GM19467 (cell line): ENCODE measurements at regions not wholly inside any gene's neighbourhood (a gene's known extent, or its start where the extent isn't known, plus 50 kb on each side); places are given as distances from the start of the nearest gene placed in this dataset.
"Not testable (repeated sequence)": the region's sequence is repeated elsewhere in the genome, so short reads cannot be mapped to it uniquely, and the experiment has no call there.

Experiments used
- ATAC-seq: cut with Tn5 transposase; IDR thresholded peaks from one replicate; pipeline ENCODE4 v1.9.1; 2021; ENCODE audit warnings: mild to moderate bottlenecking, moderate library complexity; ENCODE audit not compliant: unreplicated experiment

DNA sequence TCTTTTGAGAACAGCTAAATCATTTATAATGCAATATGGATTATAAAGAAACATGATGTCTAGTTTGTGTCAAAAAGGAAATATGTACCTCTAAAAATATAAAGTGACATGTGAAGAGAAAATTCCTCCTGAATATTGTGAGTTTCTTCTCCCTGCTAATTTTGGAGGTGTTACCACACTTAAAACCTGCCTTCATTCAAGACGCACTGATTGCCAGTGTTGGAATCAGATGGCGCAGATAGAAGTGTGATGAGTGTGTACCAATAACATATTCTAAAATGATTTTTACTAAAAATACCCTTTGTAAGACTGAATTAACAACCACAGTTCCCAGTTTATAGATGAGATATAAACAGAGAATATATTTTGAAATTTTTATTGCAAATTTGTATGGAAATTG lies 681.8 kb upstream of the LRATD1 start:
- ATAC-seq = no peak

- no peak for ATAC-seq
Measured at GRCh38 chr2:13968811-13969210, 663.7 kb upstream of the LRATD1 start.

DNA sequence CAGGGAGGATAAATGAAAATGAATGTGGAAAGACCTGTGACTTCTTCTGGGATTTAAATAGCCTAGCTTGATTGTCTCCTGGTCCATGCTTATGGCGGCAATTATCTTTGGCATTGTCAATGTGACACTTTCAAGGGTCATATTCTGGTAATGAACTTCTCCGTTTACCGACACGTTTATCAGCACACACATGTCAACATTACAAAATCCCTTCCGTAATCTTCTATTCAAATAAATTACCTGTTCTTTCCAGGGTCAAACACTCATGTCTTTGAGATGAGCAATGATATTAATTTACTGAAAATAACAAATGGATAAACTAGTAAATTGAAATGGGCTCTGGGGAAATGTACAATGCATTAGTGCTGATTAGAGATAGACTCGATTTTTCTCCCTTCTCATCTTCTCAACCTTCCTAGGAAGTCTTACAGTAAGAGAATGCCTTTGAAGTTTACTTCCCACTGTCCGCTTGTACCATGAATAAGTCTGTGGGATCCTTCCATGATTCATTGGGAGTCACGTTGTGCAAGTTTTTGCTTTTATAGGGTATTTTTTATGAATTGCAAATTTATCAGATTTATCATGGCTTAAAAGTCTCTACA lies 646.3 kb upstream of the LRATD1 start:
- ATAC-seq = no peak

DNA sequence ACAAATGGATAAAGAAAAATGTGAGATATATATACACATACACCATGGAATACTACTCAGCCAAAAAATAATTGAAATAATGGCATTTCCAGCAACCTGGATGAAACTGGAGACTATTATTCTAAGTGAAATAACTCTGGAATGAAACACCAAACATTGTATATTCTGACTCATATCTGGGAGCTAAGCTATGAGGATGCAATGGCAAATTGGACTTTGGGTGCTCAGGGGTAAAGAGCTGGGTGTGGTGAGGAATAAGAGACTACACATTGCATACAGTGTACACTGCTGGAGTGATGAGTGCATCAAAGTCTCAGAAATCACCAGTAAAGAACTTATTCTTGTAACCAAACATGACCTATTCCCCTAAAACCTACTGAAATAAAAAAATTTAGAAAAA lies 636.0 kb upstream of the LRATD1 start:
- ATAC-seq = no peak

DNA sequence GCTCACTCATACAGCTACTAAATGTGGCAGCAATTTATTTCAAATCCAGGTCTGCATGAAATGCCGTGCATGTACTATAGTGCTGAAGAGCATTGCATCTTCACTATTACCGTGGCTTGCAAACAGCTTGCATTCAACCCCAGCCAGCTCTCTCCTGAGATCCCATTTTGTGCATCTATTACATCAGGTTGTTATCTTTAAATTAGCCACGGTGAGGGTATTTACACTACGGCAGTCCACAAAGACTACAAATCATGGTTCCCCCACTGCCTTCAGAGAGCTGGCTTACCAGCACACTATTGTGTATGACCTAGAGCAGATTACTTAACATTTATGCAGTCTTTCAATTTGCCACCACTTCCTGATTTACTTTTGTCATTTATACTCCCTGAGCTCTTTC lies 621.3 kb upstream of the LRATD1 start:
- ATAC-seq = no peak

DNA sequence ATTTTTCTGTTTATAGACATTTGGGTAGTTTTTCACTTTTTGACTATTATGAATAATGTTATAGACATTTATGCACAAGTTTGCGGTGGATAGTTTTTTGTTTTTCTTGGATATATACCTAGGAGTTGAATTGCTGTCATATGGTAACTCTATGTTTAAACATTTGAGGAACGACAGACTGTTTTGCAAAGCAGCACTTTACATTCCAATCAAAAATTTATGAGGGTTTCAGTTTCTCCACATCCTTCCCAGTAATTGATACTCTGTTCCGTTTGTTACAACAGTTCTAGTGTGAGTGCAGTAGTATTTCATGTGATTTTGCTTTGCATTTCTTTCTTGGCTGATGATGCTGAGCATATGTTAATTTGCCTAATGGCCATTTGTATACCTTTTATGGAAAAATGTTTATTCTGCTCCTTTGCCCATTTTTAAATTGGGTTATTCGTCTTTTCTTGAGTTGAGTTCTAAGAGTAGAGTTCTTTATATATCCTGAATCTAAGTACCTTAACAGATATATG lies 617.3 kb upstream of the LRATD1 start:
- no peak for ATAC-seq

GRCh38 chr2:14016289-14016955 lies 616.1 kb upstream of the LRATD1 start:
- no peak for ATAC-seq

DNA sequence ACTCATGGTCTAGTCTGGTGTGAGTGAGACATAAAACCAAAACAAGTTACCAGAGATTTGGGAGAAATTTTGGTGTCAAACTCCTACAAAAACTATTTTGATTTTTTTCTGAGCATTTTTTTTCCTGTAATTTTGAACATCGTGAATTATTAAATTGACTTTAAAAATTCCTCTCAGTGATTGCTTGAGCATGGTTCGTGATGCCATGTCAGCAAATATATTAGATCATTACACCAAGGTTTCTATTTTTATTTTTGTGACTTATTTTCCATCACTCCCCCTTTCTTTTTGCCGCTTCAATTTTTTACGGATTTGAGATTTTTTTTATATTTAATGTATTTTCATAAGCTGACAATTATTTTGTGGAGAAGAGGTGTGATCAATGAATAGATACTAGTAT lies 613.9 kb upstream of the LRATD1 start:
- ATAC-seq = no peak

DNA sequence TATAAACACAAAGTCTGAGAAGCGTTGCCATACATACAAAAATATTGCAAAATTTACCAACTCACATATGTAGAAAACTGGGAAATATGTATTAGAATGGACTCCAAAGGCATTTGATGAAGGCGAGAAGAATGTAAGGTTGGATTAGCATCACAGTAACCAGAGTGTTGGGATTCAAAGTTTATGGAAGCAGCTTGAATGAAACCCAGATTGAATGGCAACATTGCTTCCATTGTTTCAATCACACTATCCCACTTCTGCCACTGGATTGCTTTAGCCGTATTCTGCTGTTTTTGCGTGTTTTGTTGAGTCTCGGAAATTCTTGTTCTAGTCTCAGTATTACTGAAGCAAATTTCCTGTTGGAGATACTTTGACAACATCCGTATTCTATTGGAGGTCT lies 609.0 kb upstream of the LRATD1 start:
- ATAC-seq = no peak

DNA sequence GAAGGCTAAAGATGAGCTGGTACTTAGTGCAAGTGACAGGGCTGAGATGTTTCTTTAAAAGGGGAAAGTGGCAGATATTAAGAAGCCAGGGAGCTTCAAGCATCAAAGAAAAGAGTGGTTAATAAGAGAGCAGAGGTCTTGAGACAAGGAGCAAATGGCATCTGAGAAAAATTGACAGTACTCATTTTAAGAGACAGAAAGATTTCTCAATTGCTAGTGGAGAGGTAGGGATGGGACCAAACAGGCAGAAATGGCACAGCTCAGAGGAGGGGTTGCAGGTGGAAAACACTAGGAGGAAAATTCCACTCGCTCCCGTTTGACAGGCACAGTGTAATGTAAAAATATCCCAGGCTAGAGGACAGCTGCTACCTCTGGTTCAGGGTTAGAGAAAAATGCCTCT lies 593.4 kb upstream of the LRATD1 start:
- ATAC-seq = no peak

DNA sequence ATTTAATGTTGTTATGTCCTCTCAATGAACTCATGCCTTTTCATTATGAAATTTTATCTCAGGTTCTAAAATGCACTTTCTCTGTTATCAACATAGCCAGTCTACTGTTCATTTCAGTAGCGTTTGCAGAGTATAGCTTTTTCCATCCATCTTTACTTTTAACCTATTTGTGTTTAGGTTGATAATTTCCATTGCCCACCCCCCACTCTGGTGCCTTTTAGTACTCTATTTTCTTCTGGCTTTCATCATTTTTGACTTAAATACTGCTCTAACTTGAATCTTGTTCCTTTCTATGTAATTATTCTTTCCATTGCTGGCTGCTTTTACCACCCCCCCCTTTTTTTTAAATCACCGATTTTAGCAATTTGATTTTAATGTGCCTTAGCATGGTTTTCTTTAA lies 585.0 kb upstream of the LRATD1 start:
- ATAC-seq = no peak

DNA sequence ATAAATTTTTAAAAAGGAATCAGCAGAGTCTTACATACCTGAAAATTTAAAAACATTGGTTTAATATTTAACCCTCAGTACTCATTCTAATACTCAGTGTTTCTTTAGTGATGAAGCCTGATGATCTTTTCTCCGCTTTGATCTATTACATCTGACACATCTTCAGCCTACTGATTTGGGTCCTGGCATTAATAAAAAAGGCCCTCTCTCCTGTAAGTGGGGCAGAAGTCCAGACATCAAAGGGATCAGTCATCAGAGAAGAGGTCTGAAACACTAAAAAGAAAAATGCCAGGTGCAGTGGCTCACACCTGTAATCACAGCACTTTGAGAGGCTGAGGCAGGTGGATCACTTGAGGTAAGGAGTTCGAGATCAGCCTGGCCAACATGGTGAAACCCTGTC lies 581.1 kb upstream of the LRATD1 start:
- no peak for ATAC-seq

- no peak for ATAC-seq
Measured at GRCh38 chr2:14053105-14053504, 579.4 kb upstream of the LRATD1 start.

GRCh38 chr2:14064346-14064745 lies 568.2 kb upstream of the LRATD1 start:
- no peak for ATAC-seq

- no peak for ATAC-seq
Measured at GRCh38 chr2:14072338-14072737, 560.2 kb upstream of the LRATD1 start.

DNA sequence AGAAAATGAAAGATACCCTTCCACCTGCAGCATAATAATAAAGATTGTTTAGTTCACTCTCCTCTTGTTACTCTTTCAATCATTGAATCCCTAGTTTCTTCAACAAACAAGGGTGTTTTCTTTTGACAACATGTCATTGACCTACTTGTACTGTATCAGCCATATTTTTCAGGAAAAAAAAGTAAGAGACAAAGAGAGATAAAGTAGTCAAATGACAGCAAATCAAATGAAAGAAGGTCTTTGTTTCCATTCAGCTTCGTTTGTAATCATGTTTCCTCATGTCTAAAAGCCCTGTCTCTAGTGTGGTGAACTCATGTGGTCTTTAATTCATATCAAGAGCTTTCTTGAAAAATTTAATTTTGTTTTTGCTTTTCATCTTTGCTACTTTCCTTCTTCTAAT lies 557.8 kb upstream of the LRATD1 start:
- no peak for ATAC-seq

GRCh38 chr2:14079576-14079975 lies 552.9 kb upstream of the LRATD1 start:
- no peak for ATAC-seq

- ATAC-seq = no peak
Measured at GRCh38 chr2:14081521-14081920, 551.0 kb upstream of the LRATD1 start.

GRCh38 chr2:14082640-14083039 lies 549.9 kb upstream of the LRATD1 start:
- ATAC-seq = no peak

GRCh38 chr2:14094592-14094991 lies 537.9 kb upstream of the LRATD1 start:
- ATAC-seq = no peak

DNA sequence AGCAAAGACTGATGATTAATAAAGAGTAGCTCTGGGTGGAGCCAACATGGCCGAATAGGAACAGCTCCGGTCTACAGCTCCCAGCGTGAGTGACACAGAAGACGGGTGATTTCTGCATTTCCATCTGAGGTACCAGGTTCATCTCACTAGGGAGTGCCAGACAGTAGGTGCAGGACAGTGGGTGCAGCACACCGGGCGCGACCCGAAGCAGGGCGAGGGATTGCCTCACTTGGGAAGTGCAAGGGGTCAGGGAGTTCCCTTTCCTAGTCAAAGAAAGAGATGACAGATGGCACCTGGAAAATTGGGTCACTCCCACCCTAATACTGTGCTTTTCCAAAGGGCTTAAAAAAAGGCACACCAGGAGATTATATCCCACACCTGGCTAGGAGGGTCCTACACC lies 533.4 kb upstream of the LRATD1 start:
- ATAC-seq = not testable (repeated sequence)

GRCh38 chr2:14114275-14114674 lies 518.2 kb upstream of the LRATD1 start:
- no peak for ATAC-seq

- no peak for ATAC-seq
Measured at GRCh38 chr2:14120376-14120775, 512.1 kb upstream of the LRATD1 start.
